H1 (cell line): ENCODE measurements at regions not wholly inside any gene's neighbourhood (a gene's known extent, or its start where the extent isn't known, plus 50 kb on each side); places are given as distances from the start of the nearest gene placed in this dataset.

ENCODE experiments used
- CTCF ChIA-PET: fragments of 300-600 bp; sonication (Branson Sonifier 250); formaldehyde crosslinking; loops from one replicate; lab custom pipeline; 2021; ENCODE audit not compliant: partially characterized antibody; lab: Charles Lee
- POLR2A ChIA-PET: fragments of 300-600 bp; sonication (Branson Sonifier 250); formaldehyde crosslinking; loops from one replicate; lab custom pipeline; 2021; ENCODE audit warnings: inconsistent platforms; ENCODE audit not compliant: partially characterized antibody; lab: Charles Lee
- DNase-seq, 2 experiments: peaks; one replicate each; pipeline versions ENCODE4 v3.0.0 to v3.0.0-alpha.2; 2010 to 2022; ENCODE audit warnings: low spot score in 2 of 2, low read depth in 1 of 2, mixed read lengths in 1 of 2
- FAIRE-seq: peaks from 2 replicates; lab custom pipeline; 2011; peaks lifted over from hg19 to GRCh38; lab: Jason Lieb, UNC
- H2AFZ ChIP-seq: 2 replicates; pipeline ENCODE4 v1.8.1; 2012; ENCODE audit warnings: low read length, inconsistent platforms
- H2AK5ac ChIP-seq: 2 replicates; pipeline ENCODE4 v1.6.1; 2013; ENCODE audit warnings: low read depth, low read length
- H2BK120ac ChIP-seq: replicated peaks from 2 replicates; pipeline ENCODE3; 2013; ENCODE audit warnings: low read depth, low read length, inconsistent platforms
- H2BK12ac ChIP-seq: 2 replicates; pipeline ENCODE4 v1.6.1; 2013; ENCODE audit warnings: low read depth, low read length
- H2BK15ac ChIP-seq: 2 replicates; pipeline ENCODE4 v1.6.1; 2013; ENCODE audit warnings: low read length
- H2BK20ac ChIP-seq: 2 replicates; pipeline ENCODE4 v1.6.1; 2013; ENCODE audit warnings: low read length
- H2BK5ac ChIP-seq: 2 replicates; pipeline ENCODE4 v1.6.1; 2013; ENCODE audit warnings: low read depth, low read length
- H3K14ac ChIP-seq: 2 replicates; pipeline ENCODE4 v1.6.1; 2013; ENCODE audit warnings: inconsistent platforms; ENCODE audit not compliant: insufficient read length
- H3K18ac ChIP-seq: 2 replicates; pipeline ENCODE4 v1.6.1; 2013; ENCODE audit warnings: low read length; ENCODE audit errors: extremely low read depth
- H3K23ac ChIP-seq: 2 replicates; pipeline ENCODE4 v1.6.1; 2013; ENCODE audit warnings: inconsistent platforms; ENCODE audit not compliant: insufficient read length
- H3K23me2 ChIP-seq: 2 replicates; pipeline ENCODE4 v1.6.1; 2013; ENCODE audit warnings: low read depth, low read length
- H3K27ac ChIP-seq: 2 replicates; pipeline ENCODE4 v1.6.1; 2011; ENCODE audit warnings: low read depth, low read length, inconsistent platforms
- H3K27me3 ChIP-seq, 4 experiments: replicated peaks in 1 of 4; 1 replicate in 1 of 4; 2 replicates in 3 of 4; pipeline versions ENCODE4 v1.6.1 to v1.8.1; 2011 to 2013; ENCODE audit warnings: low read length in 3 of 4, mild to moderate bottlenecking in 3 of 4, inconsistent platforms in 2 of 4, mixed read lengths in 2 of 4, moderate library complexity in 1 of 4; ENCODE audit not compliant: control insufficient read depth in 3 of 4, insufficient read depth in 3 of 4; ENCODE audit errors: extremely low read depth in 1 of 4
- H3K36me3 ChIP-seq, 4 experiments: 2 replicates each; pipeline versions ENCODE4 v1.6.1 to v1.8.1; 2011 to 2013; ENCODE audit warnings: mild to moderate bottlenecking in 4 of 4, low read length in 3 of 4, moderate library complexity in 2 of 4, control low read depth in 1 of 4, inconsistent platforms in 1 of 4; ENCODE audit not compliant: insufficient read depth in 4 of 4, control insufficient read depth in 2 of 4
- H3K4ac ChIP-seq: replicated peaks from 2 replicates; pipeline ENCODE3; 2013; ENCODE audit warnings: low read length, low read depth, mixed read lengths, inconsistent platforms; ENCODE audit not compliant: insufficient read length
- H3K4me1 ChIP-seq, 4 experiments: replicated peaks in 1 of 4; 1 replicate in 1 of 4; 2 replicates in 3 of 4; pipeline versions ENCODE4 v1.6.1 to v1.8.1; 2011 to 2013; ENCODE audit warnings: low read length in 3 of 4, inconsistent platforms in 2 of 4, mixed read lengths in 1 of 4; ENCODE audit not compliant: insufficient read depth in 4 of 4, control insufficient read depth in 3 of 4
- H3K4me2 ChIP-seq, 2 experiments: 2 replicates each; pipeline versions ENCODE4 v1.6.1 to v1.8.1; 2011 to 2013; ENCODE audit warnings: low read depth in 2 of 2, low read length in 2 of 2, control low read depth in 1 of 2, inconsistent platforms in 1 of 2, mild to moderate bottlenecking in 1 of 2; ENCODE audit not compliant: insufficient read depth in 1 of 2
- H3K4me3 ChIP-seq, 4 experiments: fragments of 200-600, 300-600 bp in 1 of 4; sonication (generic), shearing (Covaris generic), sonication (Bioruptor Twin) in 1 of 4; 2 replicates each; pipeline versions ENCODE4 v1.5.1 to v1.8.1; 2011 to 2016; ENCODE audit warnings: low read length in 4 of 4, low read depth in 3 of 4, control low read depth in 2 of 4, inconsistent platforms in 2 of 4, mild to moderate bottlenecking in 2 of 4, mixed read lengths in 1 of 4, moderate library complexity in 1 of 4; ENCODE audit not compliant: insufficient read depth in 2 of 4; ENCODE audit errors: extremely low read depth in 1 of 4
- H3K56ac ChIP-seq: replicated peaks from 2 replicates; pipeline ENCODE3; 2013; ENCODE audit warnings: low read depth, mild to moderate bottlenecking, mixed read lengths, low read length, inconsistent platforms; ENCODE audit not compliant: insufficient read length
- H3K79me1 ChIP-seq: 2 replicates; pipeline ENCODE4 v1.6.1; 2013; ENCODE audit warnings: low read depth, low read length, control low read depth
- H3K79me2 ChIP-seq, 2 experiments: 2 replicates each; pipeline versions ENCODE4 v1.6.1 to v1.8.1; 2012 to 2013; ENCODE audit warnings: low read length in 2 of 2, mild to moderate bottlenecking in 2 of 2, inconsistent platforms in 1 of 2; ENCODE audit not compliant: insufficient read depth in 2 of 2, control insufficient read depth in 1 of 2
- H3K9ac ChIP-seq, 4 experiments: replicated peaks in 1 of 4; 1 replicate in 1 of 4; 2 replicates in 3 of 4; pipeline versions ENCODE4 v1.6.1 to v1.8.1; 2011 to 2013; ENCODE audit warnings: low read depth in 3 of 4, low read length in 3 of 4, control low read depth in 2 of 4, mild to moderate bottlenecking in 2 of 4, moderate library complexity in 2 of 4, inconsistent platforms in 1 of 4; ENCODE audit errors: extremely low read depth in 1 of 4
- H3K9me3 ChIP-seq, 2 experiments: 2 replicates each; pipeline versions ENCODE4 v1.6.1 to v1.8.1; 2012 to 2013; ENCODE audit warnings: mild to moderate bottlenecking in 2 of 2, moderate library complexity in 2 of 2, control low read depth in 1 of 2, inconsistent platforms in 1 of 2, low read depth in 1 of 2, low read length in 1 of 2, mixed read lengths in 1 of 2; ENCODE audit not compliant: insufficient read depth in 2 of 2
- H4K20me1 ChIP-seq, 2 experiments: replicated peaks in 1 of 2; 2 replicates each; pipeline versions ENCODE3 to v1.8.1; 2011 to 2013; ENCODE audit warnings: inconsistent platforms in 2 of 2, low read length in 2 of 2, mild to moderate bottlenecking in 1 of 2; ENCODE audit not compliant: insufficient read depth in 2 of 2, control insufficient read depth in 1 of 2
- H4K5ac ChIP-seq: 2 replicates; pipeline ENCODE4 v1.6.1; 2013; ENCODE audit warnings: low read length, low read depth, mixed read lengths, inconsistent platforms; ENCODE audit not compliant: insufficient read length
- H4K8ac ChIP-seq: 2 replicates; pipeline ENCODE4 v1.8.0; 2013; ENCODE audit warnings: mild to moderate bottlenecking, moderate library complexity, low read length, inconsistent platforms; ENCODE audit not compliant: insufficient read depth; ENCODE audit errors: extremely low read depth
- H4K91ac ChIP-seq: replicated peaks from 2 replicates; pipeline ENCODE3; 2013; ENCODE audit warnings: low read length, mixed read lengths, inconsistent platforms; ENCODE audit not compliant: insufficient read length
- CBX8 ChIP-seq: fragments of 300-800, 300-1000 bp; sonication (generic); IDR thresholded peaks from 2 replicates; pipeline ENCODE4 v1.7.1; 2016; ENCODE audit warnings: low read depth, low read length, borderline replicate concordance
- EP300 ChIP-seq, 2 experiments: IDR thresholded peaks; 1 replicate in 1 of 2; 2 replicates in 1 of 2; pipeline ENCODE4 v1.6.1; 2011 to 2012; ENCODE audit warnings: low read depth in 2 of 2, low read length in 2 of 2, mild to moderate bottlenecking in 2 of 2, borderline replicate concordance in 1 of 2, inconsistent platforms in 1 of 2, moderate library complexity in 1 of 2
- FOSL1 ChIP-seq: IDR thresholded peaks from 2 replicates; pipeline ENCODE4 v1.6.1; 2011; ENCODE audit warnings: mild to moderate bottlenecking, low read depth, low read length, moderate library complexity; ENCODE audit not compliant: insufficient read depth
- MAX ChIP-seq: IDR thresholded peaks from 2 replicates; pipeline ENCODE4 v1.6.1; 2012; ENCODE audit warnings: inconsistent platforms
- NANOG ChIP-seq: IDR thresholded peaks from 2 replicates; pipeline ENCODE4 v1.6.1; 2011; ENCODE audit warnings: low read length, low read depth, mild to moderate bottlenecking, inconsistent platforms; ENCODE audit not compliant: insufficient read depth, poor library complexity, severe bottlenecking
- ZNF274 ChIP-seq: IDR thresholded peaks from 2 replicates; pipeline ENCODE4 v1.7.0; 2012; ENCODE audit warnings: low read length, borderline replicate concordance; ENCODE audit errors: extremely low read depth
- WGBS, 2 experiments: shearing (Covaris generic) in 1 of 2; methylation state at CpG; one replicate each; pipeline versions ENCODE4 v1.1.6 to v1.1.7; 2013 to 2015; ENCODE audit warnings: low lambda C conversion rate in 2 of 2, mixed read lengths in 2 of 2, inconsistent platforms in 1 of 2, low coverage in 1 of 2, missing lambda C conversion rate in 1 of 2; ENCODE audit not compliant: insufficient replicate concordance in 2 of 2, insufficient coverage in 1 of 2, insufficient read length in 1 of 2; ENCODE audit errors: extremely low coverage in 1 of 2, missing lambda C conversion rate in 1 of 2; 5-methylcytosine and 5-hydroxymethylcytosine counted together

DNA sequence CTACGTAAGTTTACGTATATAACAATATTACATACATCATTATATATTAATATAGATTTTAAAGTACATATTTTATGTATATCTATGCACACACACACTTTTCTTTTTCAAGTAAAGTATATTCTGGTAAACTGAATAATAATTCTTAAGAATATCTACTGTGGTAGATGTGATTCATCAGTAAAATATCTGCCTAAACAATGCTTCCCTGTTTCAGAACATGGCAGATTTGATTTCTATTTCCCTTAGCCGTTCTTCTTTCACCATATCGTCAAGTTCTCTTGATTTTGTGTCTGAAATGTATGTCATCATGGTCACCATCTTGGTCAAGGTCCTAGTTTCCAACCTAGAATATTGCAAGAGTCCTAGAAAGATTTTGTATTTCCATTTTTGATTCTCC lies 195.6 kb downstream of the HDGFL1 start:
- Histone ChIP-seq H2BK20ac (no peak overlapping the region), H4K91ac (no peak overlapping the region), H4K5ac (no peak overlapping the region), H3K4me3 (no peak overlapping the region), H2AFZ (no peak overlapping the region), H3K14ac (no peak overlapping the region), H3K4me1 (no peaks in the 10 kb centered on the region), H3K79me1 (no peaks in the 10 kb centered on the region), H3K4me2 (no peak overlapping the region), H3K27me3 (no peaks in the 10 kb centered on the region), H3K18ac (no peak overlapping the region), H3K36me3 (no peaks in the 10 kb centered on the region), H2BK5ac (no peak overlapping the region), H2AK5ac (no peak overlapping the region), H2BK15ac (no peak overlapping the region), H4K8ac (no peak overlapping the region), H2BK120ac (no peak overlapping the region), H3K9ac (no peak overlapping the region), H3K23ac (no peak overlapping the region), H3K4ac (no peak overlapping the region), H4K20me1 (no peaks in the 10 kb centered on the region), H3K79me2 (no peaks in the 10 kb centered on the region), H2BK12ac (no peak overlapping the region), H3K23me2 (no peaks in the 10 kb centered on the region), H3K27ac (no peak overlapping the region), H3K56ac (no peak overlapping the region), H3K9me3 (no peaks in the 10 kb centered on the region)
- ChIA-PET CTCF (interaction anchor here (0.5 to 0.6 kb wide), 2 partner anchors 28 to 69 kb away, joined by 3 read pairs; no protein-coding TSS in a partner anchor), POLR2A (no interaction called here)
- 95% methylated on average over 4 of the region's 4 CpGs; no CpG with 5 or more reads in 1 of the 2 experiments for WGBS, 2 experiments
- TF ChIP-seq FOSL1 = no peak
- no peak for TF ChIP-seq NANOG
- no peak for TF ChIP-seq MAX
- no peak for TF ChIP-seq EP300 (IDR thresholded peaks at IDR 0.05; ENCODE audit: borderline replicate concordance in 1 of 2, low read depth in 2 of 2, low read length in 2 of 2)
- TF ChIP-seq ZNF274 = no peak
- TF ChIP-seq CBX8 = no peak
- no peak for DNase-seq
- no peak for FAIRE-seq
